KMS-11 (cell line): ENCODE measurements at regions not wholly inside any gene's neighbourhood (a gene's known extent, or its start where the extent isn't known, plus 50 kb on each side); places are given as distances from the start of the nearest gene placed in this dataset.
"Not testable (repeated sequence)": the region's sequence is repeated elsewhere in the genome, so short reads cannot be mapped to it uniquely, and the experiment has no call there.

Experiments
- H2AFZ ChIP-seq: fragments of 200-600 bp; sonication (generic); 2 replicates; pipeline ENCODE4 v1.6.1; 2016; ENCODE audit warnings: antibody characterized with exemption, mixed run types, low read depth
- H3K27ac ChIP-seq: fragments of 200-600 bp; sonication (generic); 2 replicates; pipeline ENCODE4 v1.6.1; 2016; ENCODE audit warnings: mild to moderate bottlenecking, mixed run types
- H3K27me3 ChIP-seq: fragments of 200-600 bp; sonication (generic); 2 replicates; pipeline ENCODE4 v1.6.1; 2017; ENCODE audit warnings: mild to moderate bottlenecking, low read depth, mixed run types, moderate library complexity; ENCODE audit not compliant: insufficient read depth
- H3K36me3 ChIP-seq: fragments of 200-600 bp; sonication (generic); 2 replicates; pipeline ENCODE4 v1.6.1; 2017; ENCODE audit warnings: mild to moderate bottlenecking, mixed run types; ENCODE audit not compliant: insufficient read depth
- H3K4me1 ChIP-seq: fragments of 200-600 bp; sonication (generic); 2 replicates; pipeline ENCODE4 v1.6.1; 2016; ENCODE audit warnings: mild to moderate bottlenecking, low read depth, mixed run types; ENCODE audit not compliant: poor library complexity, severe bottlenecking
- H3K4me2 ChIP-seq: fragments of 200-600 bp; sonication (generic); 2 replicates; pipeline ENCODE4 v1.7.0; 2016; ENCODE audit warnings: mild to moderate bottlenecking, mixed run types
- H3K4me3 ChIP-seq: fragments of 200-600 bp; sonication (generic); IDR thresholded peaks from 2 replicates; pipeline ENCODE4 v1.6.1; 2017; ENCODE audit warnings: low read depth, low read length, mixed read lengths; ENCODE audit not compliant: insufficient read depth
- H3K79me2 ChIP-seq: fragments of 200-600 bp; sonication (generic); 2 replicates; pipeline ENCODE4 v1.6.1; 2016; ENCODE audit warnings: low read depth, mixed run types; ENCODE audit not compliant: insufficient read depth
- H3K9ac ChIP-seq: fragments of 200-600 bp; sonication (generic); 2 replicates; pipeline ENCODE4 v1.6.1; 2016; ENCODE audit warnings: mild to moderate bottlenecking, mixed run types
- H4K20me1 ChIP-seq: fragments of 200-600 bp; sonication (generic); 2 replicates; pipeline ENCODE4 v1.6.1; 2016; ENCODE audit warnings: mild to moderate bottlenecking, mixed run types; ENCODE audit not compliant: insufficient read depth
- TF ChIP-seq, protein P1 (sequence below): fragments of 200-600 bp; sonication (generic); conservative IDR thresholded peaks from 2 replicates; pipeline ENCODE4 v1.6.1; 2017; ENCODE audit warnings: low read depth, mild to moderate bottlenecking, antibody characterized with exemption, low read length, moderate library complexity, mixed read lengths

DNA sequence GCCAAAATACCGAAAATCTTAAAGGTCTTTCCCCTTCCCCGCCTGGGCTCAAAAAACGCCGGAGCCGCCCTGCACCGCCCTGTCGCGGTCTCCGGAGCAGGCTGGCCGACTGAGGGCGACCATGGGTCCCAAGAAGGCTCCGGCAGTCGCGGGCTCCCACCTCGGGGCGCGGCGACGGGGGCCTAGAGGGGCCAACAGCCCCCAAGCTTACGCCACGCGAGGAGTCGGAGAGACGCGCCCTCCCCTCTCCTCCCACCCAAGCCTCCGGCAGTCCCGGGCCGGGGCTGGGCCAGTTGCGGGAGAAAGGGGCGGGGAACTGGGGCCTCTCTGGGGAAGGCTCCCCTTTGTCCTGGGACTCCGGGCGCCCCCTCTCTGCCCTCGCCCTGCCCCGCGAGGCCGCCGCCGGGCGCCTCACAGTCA is 69.2 kb downstream of the GOLGA8B start:
- no peaks in the 10 kb centered on the region for H3K27me3 ChIP-seq
- H3K9ac ChIP-seq = peak overlapping the region; percentile 63
- 0 out of 2 replicates have a peak overlapping the region, but pooled peaks have one; percentile 22 for H3K27ac ChIP-seq
- TF ChIP-seq, protein P1, sequence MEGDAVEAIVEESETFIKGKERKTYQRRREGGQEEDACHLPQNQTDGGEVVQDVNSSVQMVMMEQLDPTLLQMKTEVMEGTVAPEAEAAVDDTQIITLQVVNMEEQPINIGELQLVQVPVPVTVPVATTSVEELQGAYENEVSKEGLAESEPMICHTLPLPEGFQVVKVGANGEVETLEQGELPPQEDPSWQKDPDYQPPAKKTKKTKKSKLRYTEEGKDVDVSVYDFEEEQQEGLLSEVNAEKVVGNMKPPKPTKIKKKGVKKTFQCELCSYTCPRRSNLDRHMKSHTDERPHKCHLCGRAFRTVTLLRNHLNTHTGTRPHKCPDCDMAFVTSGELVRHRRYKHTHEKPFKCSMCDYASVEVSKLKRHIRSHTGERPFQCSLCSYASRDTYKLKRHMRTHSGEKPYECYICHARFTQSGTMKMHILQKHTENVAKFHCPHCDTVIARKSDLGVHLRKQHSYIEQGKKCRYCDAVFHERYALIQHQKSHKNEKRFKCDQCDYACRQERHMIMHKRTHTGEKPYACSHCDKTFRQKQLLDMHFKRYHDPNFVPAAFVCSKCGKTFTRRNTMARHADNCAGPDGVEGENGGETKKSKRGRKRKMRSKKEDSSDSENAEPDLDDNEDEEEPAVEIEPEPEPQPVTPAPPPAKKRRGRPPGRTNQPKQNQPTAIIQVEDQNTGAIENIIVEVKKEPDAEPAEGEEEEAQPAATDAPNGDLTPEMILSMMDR = no peak
- peak overlapping the region; percentile 48 for H3K4me2 ChIP-seq
- H3K4me3 ChIP-seq = no peak overlapping the region
- H4K20me1 ChIP-seq = no peaks in the 10 kb centered on the region
- no peaks in the 10 kb centered on the region for H3K36me3 ChIP-seq
- H3K79me2 ChIP-seq = no peaks in the 10 kb centered on the region
- H3K4me1 ChIP-seq = no peaks in the 10 kb centered on the region
- peak overlapping the region; percentile 90 for H2AFZ ChIP-seq

DNA sequence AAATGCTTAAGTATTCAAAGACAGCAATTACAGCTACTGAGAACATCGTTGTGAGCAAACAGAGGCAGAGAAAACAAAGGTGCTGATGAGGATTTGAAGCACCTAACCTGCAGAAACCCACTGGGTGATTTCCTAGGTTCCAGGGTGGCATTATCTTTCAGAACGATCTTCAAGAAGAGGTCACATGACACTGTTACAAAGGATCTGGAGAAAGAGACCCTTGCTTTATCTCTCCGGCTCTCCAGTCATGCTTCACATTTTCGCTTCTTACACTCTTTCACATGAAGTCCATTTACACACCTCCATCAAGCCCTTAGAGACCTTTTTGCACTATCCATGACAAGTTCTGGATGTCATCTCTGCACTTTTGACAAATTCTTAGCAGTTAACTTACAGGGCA is 70.8 kb downstream of the GOLGA8B start:
- H3K27ac ChIP-seq = no peak overlapping the region
- H3K79me2 ChIP-seq = no peaks in the 10 kb centered on the region
- TF ChIP-seq, protein P1 = no peak
- H3K9ac ChIP-seq = no peak overlapping the region
- no peaks in the 10 kb centered on the region for H4K20me1 ChIP-seq
- no peak overlapping the region for H3K4me3 ChIP-seq
- H3K27me3 ChIP-seq = no peaks in the 10 kb centered on the region
- no peak overlapping the region for H2AFZ ChIP-seq
- no peaks in the 10 kb centered on the region for H3K36me3 ChIP-seq
- no peaks in the 10 kb centered on the region for H3K4me1 ChIP-seq
- H3K4me2 ChIP-seq = no peak overlapping the region

DNA sequence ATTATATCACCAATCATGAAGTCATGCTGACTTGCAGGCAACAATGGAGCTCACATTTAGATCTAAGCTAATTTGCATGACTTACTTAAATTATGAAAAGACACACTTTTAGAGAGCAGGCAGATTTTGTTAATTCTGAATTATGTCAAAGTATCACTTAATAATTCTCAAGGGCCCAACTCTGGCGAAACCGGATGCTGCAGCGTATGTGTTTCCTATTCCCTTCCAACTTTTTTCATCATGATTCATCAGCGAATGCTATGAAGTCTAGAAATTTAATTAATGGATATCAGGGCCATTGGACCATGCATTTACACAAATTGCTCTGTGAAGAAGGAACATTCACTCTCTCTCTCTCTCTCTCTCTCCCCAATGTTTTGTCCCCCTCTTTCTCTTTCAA is 63.5 kb upstream of the GOLGA8A start:
- no peaks in the 10 kb centered on the region for H3K36me3 ChIP-seq
- TF ChIP-seq, protein P1 = no peak
- H3K27me3 ChIP-seq = no peaks in the 10 kb centered on the region
- H4K20me1 ChIP-seq = no peaks in the 10 kb centered on the region
- no peak overlapping the region for H2AFZ ChIP-seq
- no peaks in the 10 kb centered on the region for H3K4me1 ChIP-seq
- H3K79me2 ChIP-seq = no peaks in the 10 kb centered on the region
- no peak overlapping the region for H3K27ac ChIP-seq
- no peak overlapping the region for H3K4me2 ChIP-seq
- H3K9ac ChIP-seq = no peak overlapping the region
- no peak overlapping the region for H3K4me3 ChIP-seq

DNA sequence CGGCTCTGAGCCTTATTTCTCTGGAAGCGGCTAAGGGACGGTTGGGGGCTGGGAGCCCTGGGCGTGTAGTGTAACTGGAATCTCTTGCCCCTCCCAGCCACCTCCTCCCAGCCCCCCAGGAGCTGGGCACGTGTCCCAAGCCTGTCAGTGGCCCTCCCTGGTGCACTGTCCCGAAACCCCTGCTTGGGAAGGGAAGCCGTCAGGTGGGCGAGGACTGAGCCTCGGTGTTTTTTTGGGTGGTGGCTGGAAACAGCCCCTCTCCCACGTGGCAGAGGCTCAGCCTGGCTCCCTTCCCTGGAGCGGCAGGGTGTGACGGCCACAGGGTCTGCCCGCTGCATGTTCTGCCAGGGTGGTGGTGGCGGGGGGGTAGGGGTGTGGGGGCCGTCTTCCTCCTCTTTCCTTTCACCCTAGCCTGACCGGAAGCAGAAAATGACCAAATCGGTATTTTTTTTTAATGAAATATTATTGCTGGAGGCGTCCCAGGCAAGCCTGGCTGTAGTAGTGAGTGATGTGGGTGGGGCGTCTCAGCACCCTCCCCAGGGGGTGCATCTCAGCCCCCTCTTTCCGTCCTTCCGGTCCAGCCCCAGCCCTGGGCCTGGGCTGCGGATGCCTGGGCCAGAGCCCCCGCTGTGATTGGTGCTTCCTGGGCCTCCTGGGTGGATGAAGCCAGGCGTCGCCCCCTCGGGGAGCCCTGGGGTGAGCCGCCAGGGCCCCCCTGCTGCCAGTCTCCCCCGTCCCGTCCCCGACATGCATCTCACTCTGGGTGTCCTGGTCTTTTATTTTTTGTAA is 58.8 kb upstream of the GOLGA8A start:
- Histone ChIP-seq H2AFZ (no peak overlapping the region), H3K79me2 (no peaks in the 10 kb centered on the region), H3K4me2 (no peak overlapping the region), H3K4me3 (no peak overlapping the region), H3K36me3 (no peaks in the 10 kb centered on the region), H3K27me3 (no peaks in the 10 kb centered on the region), H3K4me1 (no peaks in the 10 kb centered on the region), H4K20me1 (no peaks in the 10 kb centered on the region), H3K27ac (no peak overlapping the region), H3K9ac (no peak overlapping the region)
- TF ChIP-seq, protein P1 = no peak

DNA sequence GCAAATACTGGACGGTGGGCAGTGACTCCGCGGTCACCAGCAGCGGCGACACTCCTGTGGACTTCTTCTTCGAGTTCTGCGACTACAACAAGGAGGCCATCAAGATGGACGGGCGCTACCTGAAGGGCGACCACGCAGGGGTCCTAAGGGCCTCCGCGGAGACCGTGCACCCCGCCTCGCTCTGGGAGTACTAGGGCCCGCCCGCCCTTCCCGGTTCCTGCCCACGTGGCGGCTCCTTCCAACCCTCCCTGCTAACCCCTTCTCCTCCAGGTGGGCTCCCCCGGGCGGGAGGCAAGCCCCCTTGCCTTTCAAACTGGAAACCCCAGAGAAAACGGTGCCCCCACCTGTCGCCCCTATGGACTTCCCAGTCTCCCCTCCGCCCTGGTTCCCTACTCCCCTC is 58.1 kb upstream of the GOLGA8A start:
- not testable (repeated sequence) for H3K4me2 ChIP-seq, H4K20me1 ChIP-seq, H3K79me2 ChIP-seq, H3K36me3 ChIP-seq, H3K9ac ChIP-seq, H3K27ac ChIP-seq, H3K27me3 ChIP-seq, H2AFZ ChIP-seq, H3K4me3 ChIP-seq, H3K4me1 ChIP-seq
